ENCODE measurements at regions not wholly inside any gene's neighbourhood (a gene's known extent, or its start where the extent isn't known, plus 50 kb on each side); places are given as distances from the start of the nearest gene placed in this dataset.

DNA sequence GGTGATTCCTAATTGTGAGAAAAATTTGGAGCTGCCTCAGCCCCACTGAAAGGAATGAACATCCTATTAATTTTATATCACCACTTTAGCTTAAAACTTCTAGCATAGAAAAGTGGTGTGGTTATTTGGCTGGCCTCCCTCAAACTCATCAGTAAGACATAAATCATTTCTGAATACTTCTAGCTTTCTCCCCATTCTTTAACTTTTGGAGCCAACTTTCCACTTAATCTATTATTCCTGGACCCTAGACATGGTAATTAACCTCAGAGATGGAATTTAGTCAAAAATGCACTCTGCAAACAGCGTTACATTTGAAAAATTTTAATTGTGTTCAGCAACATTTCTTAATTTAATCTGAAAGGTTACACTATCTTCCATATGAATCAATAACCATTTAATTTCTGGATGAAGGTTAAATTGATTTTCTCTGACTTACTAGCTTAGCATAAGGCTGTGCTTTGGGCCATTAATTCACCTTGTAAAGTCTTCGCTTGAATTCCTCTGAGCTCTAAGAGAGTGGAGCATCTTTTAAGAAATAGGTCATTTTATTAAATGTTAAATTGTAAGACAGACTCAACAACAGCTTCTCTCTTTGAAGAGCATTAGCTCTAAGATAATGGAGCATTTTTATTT is 753.6 kb upstream of the STXBP6 start:
- TF ChIP-seq EP300 (IDR thresholded peaks at IDR 0.05; ENCODE audit: borderline replicate concordance in 1 of 2, low read depth in 1 of 2, low read length in 1 of 2) = no peak
- no peak for TF ChIP-seq MAX (IDR thresholded peaks at IDR 0.05; ENCODE audit: low read depth)
- TF ChIP-seq SIN3A (IDR thresholded peaks at IDR 0.05; ENCODE audit: borderline replicate concordance, low read depth, low read length) = no peak
- TF ChIP-seq PBX3 (IDR thresholded peaks at IDR 0.05) = no peak
- no peak for TF ChIP-seq CHD2 (IDR thresholded peaks at IDR 0.05; ENCODE audit: low read length, partially characterized antibody)
- TF ChIP-seq NRF1 (IDR thresholded peaks at IDR 0.05; ENCODE audit: low read depth, low read length) = no peak
- TF ChIP-seq TEAD4 (IDR thresholded peaks at IDR 0.05; ENCODE audit: borderline replicate concordance, insufficient read depth) = no peak
- no peak for TF ChIP-seq CTCF (IDR thresholded peaks at IDR 0.05)
- no peak for TF ChIP-seq RAD21 (IDR thresholded peaks at IDR 0.05; ENCODE audit: low read length)
- no peak for TF ChIP-seq NFIC (IDR thresholded peaks at IDR 0.05; ENCODE audit: borderline replicate concordance)
- TF ChIP-seq REST (IDR thresholded peaks at IDR 0.05; ENCODE audit: low read depth, low read length) = no peak
- TF ChIP-seq POLR2AphosphoS5 (IDR thresholded peaks at IDR 0.05; ENCODE audit: low read depth, low read length) = no peak

Measured in SK-N-SH (cell line).